EH (cell line): ENCODE measurements at regions not wholly inside any gene's neighbourhood (a gene's known extent, or its start where the extent isn't known, plus 50 kb on each side); places are given as distances from the start of the nearest gene placed in this dataset.
A peak's percentile ranks its signal among the peaks of the same experiment; 100 is the strongest.

Experiments
- DNase-seq: peaks from one replicate; pipeline ENCODE4 v3.0.0-alpha.2; 2015; ENCODE audit warnings: low read depth

DNA sequence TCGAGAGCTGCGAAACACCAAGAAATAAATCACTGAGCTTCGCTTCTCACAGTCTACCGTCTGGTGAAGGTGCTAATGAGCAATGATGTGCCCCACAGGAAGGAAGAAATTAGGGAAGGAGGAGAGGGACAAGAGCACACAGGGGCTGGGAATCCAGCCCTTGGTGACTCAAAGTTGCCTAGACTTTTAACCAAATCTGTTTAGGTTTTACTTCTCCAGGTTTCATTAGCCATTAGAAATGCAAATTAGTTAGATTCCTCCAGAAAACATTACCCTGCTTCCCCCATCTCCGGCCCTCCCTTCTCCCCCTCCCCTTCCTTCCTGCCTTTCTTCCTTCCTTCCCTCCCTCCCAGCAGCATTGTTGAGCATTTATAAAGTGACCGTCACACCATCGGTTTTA is 59.3 kb upstream of the UBE2E1 start:
- DNase-seq: no peak

DNA sequence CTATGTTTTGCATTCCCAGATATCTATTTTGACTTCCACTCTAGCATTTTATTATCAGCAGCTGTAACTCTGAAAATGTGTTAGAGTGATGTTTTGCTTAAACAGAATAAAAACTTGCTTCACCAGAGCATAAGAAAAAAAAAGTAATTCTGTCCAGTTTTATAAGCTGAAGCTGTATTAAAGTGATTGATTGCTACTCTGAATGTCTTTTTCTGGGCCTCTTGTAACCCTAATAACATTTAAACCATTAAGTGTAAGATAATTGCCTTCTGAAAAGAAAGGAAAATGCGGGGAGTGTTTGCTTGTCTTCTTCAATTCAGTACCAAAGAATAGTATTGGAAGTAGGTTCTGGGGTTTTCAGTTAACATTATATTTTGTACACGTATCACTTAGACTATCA is 57.9 kb upstream of the UBE2E1 start:
- no peak for DNase-seq

DNA sequence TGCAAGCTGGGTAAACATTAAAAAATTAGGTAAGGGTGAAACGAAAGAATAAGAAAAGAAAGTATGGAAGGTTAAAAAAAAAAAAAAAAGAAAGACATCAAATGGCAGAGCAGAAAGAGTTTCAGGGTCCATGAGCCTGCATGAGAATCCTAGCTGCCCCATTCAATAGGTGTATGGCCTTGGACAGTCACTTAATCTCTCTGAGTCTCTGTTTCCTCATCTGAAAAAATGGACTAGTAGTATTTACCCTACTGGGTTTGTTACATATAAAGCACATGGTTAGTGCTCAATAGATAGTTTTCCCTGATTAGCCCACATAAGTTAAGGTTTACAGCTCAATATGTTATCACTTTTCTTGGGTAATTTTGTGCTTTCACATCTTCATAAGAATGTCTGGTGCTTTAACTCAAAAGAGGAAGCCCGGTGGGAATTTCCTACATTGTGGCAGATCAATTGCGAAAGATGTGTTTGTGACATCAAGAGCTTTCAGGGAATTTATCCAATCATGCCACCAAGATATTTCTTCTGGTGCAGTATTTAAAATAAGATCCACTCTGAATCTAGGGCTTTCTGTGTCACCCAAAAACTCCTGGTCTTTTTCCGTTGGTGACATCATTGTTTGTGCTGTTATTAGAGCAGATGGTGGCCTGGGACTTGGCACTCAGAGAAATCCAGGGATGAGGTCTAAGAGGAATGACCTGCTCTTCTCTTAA is 57.2 kb upstream of the UBE2E1 start:
- DNase-seq: peak; percentile 73

DNA sequence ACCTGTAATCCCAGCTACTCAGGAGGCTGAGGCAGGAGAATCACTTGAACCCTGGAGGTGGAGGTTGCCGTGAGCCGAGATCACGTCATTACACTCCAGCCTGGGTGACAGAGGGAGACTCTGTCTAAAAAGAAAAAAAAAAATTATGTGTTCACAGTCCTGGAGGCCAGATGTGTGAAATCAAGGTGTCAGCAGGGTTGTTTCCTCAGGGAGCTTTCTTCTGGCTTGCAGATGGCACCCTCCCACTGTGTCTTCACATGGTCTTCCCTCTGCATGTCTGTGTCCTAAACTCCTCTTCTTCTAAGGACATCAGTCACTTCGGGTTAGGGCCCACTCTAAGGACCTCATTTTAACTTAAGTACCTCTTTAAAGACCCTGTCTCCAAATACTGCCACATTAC is 56.1 kb upstream of the UBE2E1 start:
- no peak for DNase-seq

DNA sequence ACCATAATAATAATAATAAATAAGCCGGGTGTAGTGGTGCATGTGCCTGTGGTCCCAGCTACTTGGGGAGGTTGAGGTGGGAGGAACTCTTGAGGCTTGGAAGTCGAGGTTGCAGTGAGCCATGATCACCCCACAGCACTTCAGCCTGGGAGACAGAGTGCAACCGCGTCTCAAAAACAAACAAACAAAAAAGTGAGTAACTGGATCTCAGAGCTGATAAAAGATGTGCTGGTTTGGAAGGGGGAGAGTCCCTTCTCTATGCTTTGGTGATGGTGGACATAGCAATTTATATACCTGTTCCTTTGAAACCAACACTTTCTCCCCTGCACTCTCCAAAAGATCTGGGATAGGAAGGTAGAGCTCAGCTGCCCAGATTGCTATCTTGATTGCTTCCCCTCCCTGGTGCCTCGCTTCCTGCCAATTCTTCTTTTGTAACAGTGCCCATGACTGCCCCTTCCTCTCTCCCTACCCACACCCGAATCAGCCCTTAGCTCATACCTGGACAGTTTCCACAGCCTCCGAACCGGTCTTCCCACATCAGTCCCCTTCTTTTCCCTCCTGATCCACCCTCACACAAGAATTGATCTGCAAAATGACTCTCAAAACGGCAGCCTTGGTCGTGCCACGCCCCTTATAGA is 55.1 kb upstream of the UBE2E1 start:
- no peak for DNase-seq

DNA sequence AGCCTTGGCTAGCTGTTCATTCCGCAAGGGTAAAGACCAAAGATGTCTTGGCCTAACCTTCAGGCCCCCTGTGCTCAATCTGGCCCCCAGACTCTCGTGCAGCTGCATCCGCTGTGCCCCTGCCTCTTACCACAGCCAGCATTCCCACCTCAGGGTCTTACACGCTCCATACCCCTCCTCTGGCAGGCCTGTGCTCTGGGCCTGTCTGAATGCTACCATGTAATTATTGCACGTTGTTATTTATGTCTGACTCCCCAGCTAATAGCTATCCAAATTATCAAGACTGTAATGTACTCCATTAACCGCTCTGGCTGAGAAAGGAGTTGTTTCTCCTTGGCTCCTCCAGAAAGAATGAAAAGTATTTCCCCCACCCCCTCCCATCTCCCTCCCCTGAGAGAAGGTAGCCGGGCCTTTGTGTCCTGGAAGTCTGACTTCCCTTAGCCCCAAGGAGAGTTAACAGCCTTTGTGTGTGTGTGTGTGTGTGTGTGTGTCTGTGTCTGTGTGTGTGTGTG is 54.5 kb upstream of the UBE2E1 start:
- DNase-seq: peak; percentile 50

DNA sequence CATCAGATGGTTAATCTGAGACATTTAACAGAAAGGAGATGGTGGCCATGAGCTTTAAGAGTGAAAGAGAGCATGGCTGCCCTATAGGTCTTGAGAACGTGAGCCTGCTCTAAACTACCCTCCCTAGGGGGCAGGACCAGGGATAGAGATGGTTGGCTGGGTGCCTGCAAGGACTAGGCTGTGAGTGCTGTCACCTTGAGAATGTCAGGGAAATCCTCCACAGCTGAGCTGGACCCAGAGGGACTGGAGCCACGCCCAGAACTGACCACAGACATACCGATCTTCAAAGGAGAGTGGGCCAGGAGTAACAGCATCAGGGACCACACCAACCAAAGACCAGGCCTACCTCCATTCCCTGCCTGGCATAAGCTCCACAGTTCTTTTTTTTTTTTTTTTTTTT is 53.6 kb upstream of the UBE2E1 start:
- DNase-seq: peak; percentile 38

DNA sequence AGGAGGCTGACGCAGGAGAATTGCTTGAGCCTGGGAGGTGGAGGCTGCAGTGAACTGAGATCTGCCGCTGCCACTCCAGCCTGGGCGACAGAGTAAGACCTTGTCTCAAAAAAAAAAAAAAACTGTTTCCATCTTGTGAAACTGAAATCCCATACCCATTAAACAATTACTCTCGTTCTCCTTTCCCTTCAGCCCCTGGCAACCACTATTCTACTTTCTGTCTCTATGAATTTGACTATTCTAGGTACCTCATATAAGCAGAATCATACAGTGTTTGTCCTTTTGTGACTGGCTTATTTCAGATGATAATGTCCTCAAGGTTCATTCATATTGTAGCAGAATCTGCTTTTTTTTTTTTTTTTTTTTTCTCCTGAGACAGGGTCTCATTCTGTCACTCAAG is 51.5 kb upstream of the UBE2E1 start:
- no peak for DNase-seq
